Left lung (tissue), 4 donors: ENCODE measurements at regions not wholly inside any gene's neighbourhood (a gene's known extent, or its start where the extent isn't known, plus 50 kb on each side); places are given as distances from the start of the nearest gene placed in this dataset.

Experiments
- ATAC-seq: fragments of 200-7000 bp; cut with Tn5 transposase; one replicate; pipeline ENCODE4 v1.9.1; 2020; ENCODE audit warnings: moderate library complexity
- DNase-seq, 4 donors: peaks; one replicate each; pipeline ENCODE4 v3.0.0-alpha.2; 2013 to 2020
- H3K27ac ChIP-seq, 2 donors: fragments of 200-600 bp; sonication (generic) in 1 of 2; one replicate each; pipeline versions ENCODE4 v1.5.0 to v1.8.0; 2020 to 2021
- H3K27me3 ChIP-seq, 2 donors: fragments of 200-600 bp; sonication (generic) in 1 of 2; one replicate each; pipeline versions ENCODE4 v1.5.0 to v1.8.0; 2020 to 2021
- H3K36me3 ChIP-seq, 2 donors: fragments of 200-600 bp; sonication (generic) in 1 of 2; one replicate each; pipeline versions ENCODE4 v1.5.0 to v1.8.0; 2020 to 2021
- H3K4me1 ChIP-seq, 2 donors: fragments of 200-600 bp; one replicate each; pipeline ENCODE4 v1.8.0; 2021
- H3K4me3 ChIP-seq, 2 donors: fragments of 200-600 bp; sonication (generic) in 1 of 2; one replicate each; pipeline versions ENCODE4 v1.5.0 to v1.8.0; 2020 to 2021; ENCODE audit warnings: mild to moderate bottlenecking in 1 of 2
- H3K9me3 ChIP-seq, 2 donors: fragments of 200-600 bp; sonication (generic) in 1 of 2; one replicate each; pipeline versions ENCODE4 v1.5.0 to v1.8.0; 2020 to 2021
- CTCF ChIP-seq, 2 donors: fragments of 200-600 bp; sonication (generic) in 1 of 2; IDR thresholded peaks; one replicate each; pipeline versions ENCODE4 v1.5.0 to v1.8.0; 2021; ENCODE audit warnings: antibody characterized with exemption in 2 of 2
- intact Hi-C, 2 donors: fragments of 100-400 bp; cut with DNase I; formaldehyde crosslinking; loops; one replicate each; pipeline versions ENCODE4 v1.11.2 to v1.14.2; 2022
- donor health status: DM: no; HTN: yes; CAD: no.
- donor health status: DM: no; HTN: no; CAD: no.

- Histone ChIP-seq H3K9me3 (no peaks in the 10 kb centered on the region), H3K27ac (no peak overlapping the region), H3K4me3 (no peak overlapping the region), H3K4me1 (no peaks in the 10 kb centered on the region), H3K36me3 (no peaks in the 10 kb centered on the region), H3K27me3 (peaks cover 0 to 42% of the 10 kb centered on the region in 2 donors)
- DNase-seq (no peak), ATAC-seq (no peak)
- no peak for TF ChIP-seq CTCF (IDR thresholded peaks at IDR 0.05)
- intact Hi-C loops: no loop called here
Measured at GRCh38 chr1:30418939-30419720, 304.3 kb downstream of the MATN1 start.

- Histone ChIP-seq H3K36me3 (no peaks in the 10 kb centered on the region), H3K4me1 (no peaks in the 10 kb centered on the region), H3K9me3 (no peaks in the 10 kb centered on the region), H3K27me3 (peaks cover 0 to 40% of the 10 kb centered on the region in 2 donors), H3K4me3 (no peak overlapping the region), H3K27ac (no peak overlapping the region)
- intact Hi-C loops: no loop called here
- TF ChIP-seq CTCF (IDR thresholded peaks at IDR 0.05): no peak
- no peak for DNase-seq
- no peak for ATAC-seq
Measured at GRCh38 chr1:30418061-30418938, 305.1 kb downstream of the MATN1 start.

- DNase-seq (no peak), ATAC-seq (no peak)
- Histone ChIP-seq H3K9me3 (no peaks in the 10 kb centered on the region), H3K27ac (no peak overlapping the region), H3K4me1 (no peaks in the 10 kb centered on the region), H3K36me3 (no peaks in the 10 kb centered on the region), H3K27me3 (peaks cover 0 to 40% of the 10 kb centered on the region in 2 donors), H3K4me3 (no peak overlapping the region)
- intact Hi-C loops: no loop called here
- TF ChIP-seq CTCF (IDR thresholded peaks at IDR 0.05): no peak
Measured at GRCh38 chr1:30417701-30418046, 305.7 kb downstream of the MATN1 start.

- no peak overlapping the region for H3K27ac ChIP-seq
- H3K4me1 ChIP-seq: no peaks in the 10 kb centered on the region
- H3K4me3 ChIP-seq: no peak overlapping the region
- no peak for TF ChIP-seq CTCF (IDR thresholded peaks at IDR 0.05)
- H3K9me3 ChIP-seq: no peaks in the 10 kb centered on the region
- peaks cover 0 to 37% of the 10 kb centered on the region in 2 donors for H3K27me3 ChIP-seq
- no peak for DNase-seq
- intact Hi-C loops: no loop called here
- no peak for ATAC-seq
- no peaks in the 10 kb centered on the region for H3K36me3 ChIP-seq
Measured at GRCh38 chr1:30417001-30417700, 306.2 kb downstream of the MATN1 start.
